HL-60 (cell line): ENCODE measurements at regions not wholly inside any gene's neighbourhood (a gene's known extent, or its start where the extent isn't known, plus 50 kb on each side); places are given as distances from the start of the nearest gene placed in this dataset.

Source experiments
- DNase-seq, 2 experiments: peaks; one replicate each; pipeline ENCODE4 v3.0.0-alpha.2; 2010 to 2020; ENCODE audit warnings: low read depth in 1 of 2, low spot score in 1 of 2
- H3K27ac ChIP-seq: fragments of 250-450 bp; sonication (Bioruptor Pico); replicated peaks from 2 replicates; pipeline ENCODE4 v1.5.1; 2020; ENCODE audit warnings: mild to moderate bottlenecking, moderate library complexity
- H3K27me3 ChIP-seq: fragments of 250-450 bp; sonication (Bioruptor Pico); 2 replicates; pipeline ENCODE4 v1.5.1; 2021; ENCODE audit warnings: mild to moderate bottlenecking, moderate library complexity; ENCODE audit not compliant: insufficient read depth, poor library complexity, severe bottlenecking
- H3K4me3 ChIP-seq: replicated peaks from 2 replicates; pipeline ENCODE4 v1.5.1; 2011; ENCODE audit warnings: mild to moderate bottlenecking, control low read depth, low read length; ENCODE audit not compliant: insufficient read depth
- GABPA ChIP-seq: IDR thresholded peaks from 2 replicates; pipeline ENCODE4 v1.6.1; 2012; ENCODE audit warnings: low read depth
- POLR2AphosphoS5 ChIP-seq: IDR thresholded peaks from 2 replicates; pipeline ENCODE4 v1.6.1; 2012; ENCODE audit warnings: low read depth
- SPI1 ChIP-seq: IDR thresholded peaks from 2 replicates; pipeline ENCODE4 v1.6.1; 2012; ENCODE audit warnings: low read depth, mild to moderate bottlenecking, borderline replicate concordance
- TF ChIP-seq, protein P1 (sequence below): IDR thresholded peaks from 2 replicates; pipeline ENCODE4 v1.6.1; 2012; ENCODE audit warnings: low read depth; ENCODE audit not compliant: insufficient replicate concordance
- TF ChIP-seq, protein P2 (sequence below): IDR thresholded peaks from one replicate; pipeline ENCODE4 v1.5.1; 2011; ENCODE audit warnings: low read length, control low read depth, inconsistent platforms; ENCODE audit not compliant: insufficient read depth

DNA sequence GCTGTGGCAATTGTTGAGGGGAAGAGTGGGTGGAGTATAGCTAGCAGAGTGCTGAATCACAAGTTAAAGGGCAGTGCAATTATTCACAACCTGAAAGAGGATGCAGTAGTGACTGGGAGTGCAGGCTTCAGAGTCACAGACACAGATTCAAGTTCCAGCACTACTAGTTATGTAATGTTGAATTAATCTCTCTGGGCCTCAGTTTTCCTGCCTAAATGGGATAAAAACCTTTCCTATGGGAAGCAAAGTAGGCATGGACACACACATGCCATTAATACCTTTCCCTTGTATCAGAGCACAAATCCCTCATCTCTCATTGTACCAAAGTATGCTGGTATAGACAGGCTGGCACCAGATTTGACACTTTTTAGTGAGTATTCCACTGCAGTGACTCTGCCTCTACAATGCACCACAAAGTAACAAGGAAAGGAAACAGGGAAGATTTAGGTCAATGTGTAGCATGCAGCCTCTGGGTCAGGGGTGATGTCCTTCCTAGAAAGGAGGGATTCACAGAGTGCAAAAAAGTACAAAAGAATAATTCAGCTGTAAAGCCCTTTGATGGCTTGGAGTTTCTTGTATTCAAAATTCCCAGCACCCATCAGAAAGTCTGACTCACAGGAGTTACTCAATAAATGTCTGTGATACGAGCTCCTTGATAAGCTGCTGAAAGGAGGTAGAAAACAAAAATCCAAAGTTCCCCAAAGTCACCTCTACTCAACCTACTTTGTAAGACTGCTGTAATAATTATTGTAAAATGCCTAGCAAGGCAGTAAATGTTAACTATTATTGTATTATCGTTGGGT is 507.5 kb upstream of the TGFBR2 start:
- no peaks in the 10 kb centered on the region for H3K27me3 ChIP-seq
- TF ChIP-seq, protein P1, sequence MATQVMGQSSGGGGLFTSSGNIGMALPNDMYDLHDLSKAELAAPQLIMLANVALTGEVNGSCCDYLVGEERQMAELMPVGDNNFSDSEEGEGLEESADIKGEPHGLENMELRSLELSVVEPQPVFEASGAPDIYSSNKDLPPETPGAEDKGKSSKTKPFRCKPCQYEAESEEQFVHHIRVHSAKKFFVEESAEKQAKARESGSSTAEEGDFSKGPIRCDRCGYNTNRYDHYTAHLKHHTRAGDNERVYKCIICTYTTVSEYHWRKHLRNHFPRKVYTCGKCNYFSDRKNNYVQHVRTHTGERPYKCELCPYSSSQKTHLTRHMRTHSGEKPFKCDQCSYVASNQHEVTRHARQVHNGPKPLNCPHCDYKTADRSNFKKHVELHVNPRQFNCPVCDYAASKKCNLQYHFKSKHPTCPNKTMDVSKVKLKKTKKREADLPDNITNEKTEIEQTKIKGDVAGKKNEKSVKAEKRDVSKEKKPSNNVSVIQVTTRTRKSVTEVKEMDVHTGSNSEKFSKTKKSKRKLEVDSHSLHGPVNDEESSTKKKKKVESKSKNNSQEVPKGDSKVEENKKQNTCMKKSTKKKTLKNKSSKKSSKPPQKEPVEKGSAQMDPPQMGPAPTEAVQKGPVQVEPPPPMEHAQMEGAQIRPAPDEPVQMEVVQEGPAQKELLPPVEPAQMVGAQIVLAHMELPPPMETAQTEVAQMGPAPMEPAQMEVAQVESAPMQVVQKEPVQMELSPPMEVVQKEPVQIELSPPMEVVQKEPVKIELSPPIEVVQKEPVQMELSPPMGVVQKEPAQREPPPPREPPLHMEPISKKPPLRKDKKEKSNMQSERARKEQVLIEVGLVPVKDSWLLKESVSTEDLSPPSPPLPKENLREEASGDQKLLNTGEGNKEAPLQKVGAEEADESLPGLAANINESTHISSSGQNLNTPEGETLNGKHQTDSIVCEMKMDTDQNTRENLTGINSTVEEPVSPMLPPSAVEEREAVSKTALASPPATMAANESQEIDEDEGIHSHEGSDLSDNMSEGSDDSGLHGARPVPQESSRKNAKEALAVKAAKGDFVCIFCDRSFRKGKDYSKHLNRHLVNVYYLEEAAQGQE = no peak
- TF ChIP-seq SPI1 (no peak), POLR2AphosphoS5 (no peak), GABPA (no peak)
- TF ChIP-seq, protein P2, sequence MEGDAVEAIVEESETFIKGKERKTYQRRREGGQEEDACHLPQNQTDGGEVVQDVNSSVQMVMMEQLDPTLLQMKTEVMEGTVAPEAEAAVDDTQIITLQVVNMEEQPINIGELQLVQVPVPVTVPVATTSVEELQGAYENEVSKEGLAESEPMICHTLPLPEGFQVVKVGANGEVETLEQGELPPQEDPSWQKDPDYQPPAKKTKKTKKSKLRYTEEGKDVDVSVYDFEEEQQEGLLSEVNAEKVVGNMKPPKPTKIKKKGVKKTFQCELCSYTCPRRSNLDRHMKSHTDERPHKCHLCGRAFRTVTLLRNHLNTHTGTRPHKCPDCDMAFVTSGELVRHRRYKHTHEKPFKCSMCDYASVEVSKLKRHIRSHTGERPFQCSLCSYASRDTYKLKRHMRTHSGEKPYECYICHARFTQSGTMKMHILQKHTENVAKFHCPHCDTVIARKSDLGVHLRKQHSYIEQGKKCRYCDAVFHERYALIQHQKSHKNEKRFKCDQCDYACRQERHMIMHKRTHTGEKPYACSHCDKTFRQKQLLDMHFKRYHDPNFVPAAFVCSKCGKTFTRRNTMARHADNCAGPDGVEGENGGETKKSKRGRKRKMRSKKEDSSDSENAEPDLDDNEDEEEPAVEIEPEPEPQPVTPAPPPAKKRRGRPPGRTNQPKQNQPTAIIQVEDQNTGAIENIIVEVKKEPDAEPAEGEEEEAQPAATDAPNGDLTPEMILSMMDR = no peak
- no peak overlapping the region for H3K4me3 ChIP-seq
- peak; percentile 2 to 4 for DNase-seq
- H3K27ac ChIP-seq = no peak overlapping the region

DNA sequence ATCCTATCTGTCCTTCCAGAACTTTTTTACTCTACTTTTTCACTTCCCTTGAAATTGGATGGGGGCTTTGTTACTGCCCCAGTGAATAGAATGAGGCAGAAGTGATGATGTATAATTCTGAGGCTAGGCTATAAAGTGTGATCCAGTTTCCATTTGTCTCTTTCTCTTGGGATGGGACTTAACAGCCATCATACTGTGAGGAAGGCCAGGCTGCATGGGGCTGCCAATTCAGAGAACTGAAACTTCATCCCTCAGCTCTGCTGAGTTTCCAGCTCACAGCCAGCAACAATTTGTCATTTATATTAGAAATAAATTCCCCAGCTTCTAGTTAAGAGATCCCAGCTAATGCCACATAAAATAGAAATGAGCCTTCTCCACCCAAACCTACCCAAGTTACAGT is 504.0 kb upstream of the TGFBR2 start:
- DNase-seq = no peak
- TF ChIP-seq GABPA (no peak), SPI1 (no peak), POLR2AphosphoS5 (no peak)
- TF ChIP-seq, protein P1 = no peak
- TF ChIP-seq, protein P2 = no peak
- Histone ChIP-seq H3K27ac (no peak overlapping the region), H3K27me3 (no peaks in the 10 kb centered on the region), H3K4me3 (no peak overlapping the region)

DNA sequence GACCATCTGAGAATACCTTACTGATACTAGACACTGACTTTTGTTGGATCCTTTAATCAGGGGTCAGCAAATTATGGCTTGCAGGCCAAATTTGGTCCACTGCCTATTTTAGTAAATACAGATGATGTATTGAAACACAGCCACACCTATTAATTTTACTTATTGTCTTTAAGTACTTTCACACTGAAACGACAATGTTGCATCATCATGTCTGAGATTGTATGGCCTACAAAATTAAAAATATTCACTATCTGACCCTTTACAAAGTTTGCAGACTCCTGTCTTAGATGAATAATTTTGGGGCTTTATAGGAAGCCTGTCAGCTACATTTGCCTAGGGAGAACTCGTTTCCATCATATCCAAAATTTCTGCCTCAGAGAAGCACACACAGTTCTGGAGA is 503.2 kb upstream of the TGFBR2 start:
- H3K27ac ChIP-seq = no peak overlapping the region
- TF ChIP-seq GABPA = no peak
- no peak for TF ChIP-seq POLR2AphosphoS5
- TF ChIP-seq, protein P2 = no peak
- TF ChIP-seq SPI1 = no peak
- TF ChIP-seq, protein P1 = no peak
- H3K4me3 ChIP-seq = no peak overlapping the region
- DNase-seq = no peak
- no peaks in the 10 kb centered on the region for H3K27me3 ChIP-seq
